Left renal cortex interstitium (tissue), 4 donors: ENCODE measurements at regions not wholly inside any gene's neighbourhood (a gene's known extent, or its start where the extent isn't known, plus 50 kb on each side); places are given as distances from the start of the nearest gene placed in this dataset.
"Not testable (repeated sequence)": the region's sequence is repeated elsewhere in the genome, so short reads cannot be mapped to it uniquely, and the experiment has no call there.

Experiments
- DNase-seq, 4 donors: peaks; one replicate each; pipeline ENCODE4 v3.0.0-alpha.2; 2013; ENCODE audit warnings: low read depth in 4 of 4, low spot score in 2 of 4, missing footprints in 1 of 4

GRCh38 chr1:109857702-109858101, 52.9 kb upstream of the CSF1 start:
- DNase-seq = not testable (repeated sequence)

GRCh38 chr1:109855986-109856385, 54.7 kb upstream of the CSF1 start:
- not testable (repeated sequence) for DNase-seq

- DNase-seq = not testable (repeated sequence)
These were observed 56.7 kb upstream of the CSF1 start for GRCh38 chr1:109853972-109854371.

- not testable (repeated sequence) for DNase-seq
These were observed 58.2 kb upstream of the CSF1 start for GRCh38 chr1:109852221-109853015.

- DNase-seq = no peak
These were observed 59.8 kb upstream of the CSF1 start for GRCh38 chr1:109850827-109851226.

GRCh38 chr1:109850194-109850593, 60.5 kb upstream of the CSF1 start:
- DNase-seq = no peak

- no peak for DNase-seq
These were observed 61.0 kb upstream of the CSF1 start for GRCh38 chr1:109849655-109850054.

- DNase-seq = no peak
These were observed 63.4 kb upstream of the CSF1 start for GRCh38 chr1:109847251-109847650.

- DNase-seq = no peak
These were observed 63.8 kb upstream of the CSF1 start for GRCh38 chr1:109846846-109847245.

GRCh38 chr1:109846162-109846561, 64.5 kb upstream of the CSF1 start:
- DNase-seq = peak in 3 of 4 donors; percentile 37 to 50 (median 42)

- no peak for DNase-seq
These were observed 65.0 kb upstream of the CSF1 start for GRCh38 chr1:109845658-109846057.

- no peak for DNase-seq
These were observed 66.0 kb upstream of the CSF1 start for GRCh38 chr1:109844609-109845008.

- DNase-seq = no peak
These were observed 70.5 kb upstream of the CSF1 start for GRCh38 chr1:109840011-109840629.

GRCh38 chr1:109839276-109839675, 71.4 kb upstream of the CSF1 start:
- DNase-seq = not testable (repeated sequence)

- DNase-seq = no peak
These were observed 71.8 kb upstream of the CSF1 start for GRCh38 chr1:109838838-109839240.

GRCh38 chr1:109837852-109838570, 72.6 kb upstream of the CSF1 start:
- DNase-seq = no peak

- DNase-seq = not testable (repeated sequence)
These were observed 71.9 kb upstream of the EPS8L3 start for GRCh38 chr1:109835645-109836044.

GRCh38 chr1:109834951-109835350, 71.2 kb upstream of the EPS8L3 start:
- no peak for DNase-seq

- DNase-seq = no peak
These were observed 69.2 kb upstream of the EPS8L3 start for GRCh38 chr1:109832945-109833344.

GRCh38 chr1:109828756-109829505, 65.2 kb upstream of the EPS8L3 start:
- no peak for DNase-seq

GRCh38 chr1:109827986-109828385, 64.3 kb upstream of the EPS8L3 start:
- no peak for DNase-seq
